EL (cell line): ENCODE measurements at regions not wholly inside any gene's neighbourhood (a gene's known extent, or its start where the extent isn't known, plus 50 kb on each side); places are given as distances from the start of the nearest gene placed in this dataset.

Experiments used
- DNase-seq: peaks from one replicate; pipeline ENCODE4 v3.0.0-alpha.2; 2016

GRCh38 chr4:128347930-128348660, 60.5 kb upstream of the PGRMC2 start:
- no peak for DNase-seq

- peak; percentile 18 for DNase-seq
Observed at GRCh38 chr4:128347175-128347868, 59.7 kb upstream of the PGRMC2 start.

- peak; percentile 51 for DNase-seq
Observed at GRCh38 chr4:128346054-128346716, 58.6 kb upstream of the PGRMC2 start.

GRCh38 chr4:128345650-128346049, 58.0 kb upstream of the PGRMC2 start:
- DNase-seq = no peak

- DNase-seq = no peak
Observed at GRCh38 chr4:128342762-128343161, 55.1 kb upstream of the PGRMC2 start.

GRCh38 chr4:128341634-128342033, 54.0 kb upstream of the PGRMC2 start:
- no peak for DNase-seq

GRCh38 chr4:128338634-128339355, 51.2 kb upstream of the PGRMC2 start:
- peak; percentile 96 for DNase-seq

- no peak for DNase-seq
Observed at GRCh38 chr4:128337863-128338262, 50.2 kb upstream of the PGRMC2 start.
